Gastrocnemius medialis (tissue), 4 donors: ENCODE measurements at regions not wholly inside any gene's neighbourhood (a gene's known extent, or its start where the extent isn't known, plus 50 kb on each side); places are given as distances from the start of the nearest gene placed in this dataset.

Experiments
- ATAC-seq, 2 donors: fragments of 150-250 bp; one replicate each; pipeline ENCODE4 v1.9.1; 2016
- DNase-seq, 2 donors: peaks; one replicate each; pipeline ENCODE4 v3.0.0-alpha.2; 2019
- H3K27ac ChIP-seq, 4 donors: fragments of 200-600 bp; sonication (generic); 1 replicate in 1 of 4; 2 replicates in 3 of 4; pipeline ENCODE4 v1.5.1; 2016 to 2018; ENCODE audit warnings: mild to moderate bottlenecking in 2 of 4, moderate library complexity in 1 of 4
- H3K27me3 ChIP-seq, 3 donors: fragments of 200-600 bp; sonication (generic) in 2 of 3; 1 replicate in 1 of 3; 2 replicates in 2 of 3; pipeline versions ENCODE4 v1.5.1 to v1.6.0; 2016 to 2019; ENCODE audit warnings: mild to moderate bottlenecking in 1 of 3, moderate library complexity in 1 of 3
- H3K36me3 ChIP-seq, 2 donors: fragments of 200-600 bp; sonication (generic) in 1 of 2; one replicate each; pipeline ENCODE4 v1.5.1; 2017 to 2018
- H3K4me1 ChIP-seq, 2 donors: fragments of 200-600 bp; sonication (generic) in 1 of 2; one replicate each; pipeline ENCODE4 v1.5.1; 2016 to 2017; ENCODE audit warnings: mild to moderate bottlenecking in 2 of 2
- H3K4me3 ChIP-seq, 4 donors: fragments of 200-600 bp; sonication (generic) in 3 of 4; 1 replicate in 1 of 4; 2 replicates in 3 of 4; pipeline ENCODE4 v1.5.1; 2016 to 2019; ENCODE audit warnings: mild to moderate bottlenecking in 2 of 4
- H3K9me3 ChIP-seq, 3 donors: fragments of 200-600 bp; sonication (generic) in 2 of 3; 1 replicate in 1 of 3; 2 replicates in 2 of 3; pipeline ENCODE4 v1.5.1; 2016 to 2019
- CTCF ChIP-seq, 5 experiments: fragments of 450-650 bp in 3 of 5; fragments of 200-600 bp in 2 of 5; sonication (generic) in 2 of 5; IDR thresholded peaks in 4 of 5; conservative IDR thresholded peaks in 1 of 5; 1 replicate in 4 of 5; 2 replicates in 1 of 5; pipeline ENCODE4 v1.5.1; 2016 to 2019; ENCODE audit warnings: antibody characterized with exemption in 5 of 5, mild to moderate bottlenecking in 3 of 5, moderate library complexity in 3 of 5
- POLR2A ChIP-seq, 2 donors: fragments of 450-650 bp; IDR thresholded peaks; one replicate each; pipeline ENCODE4 v1.6.1; 2017; ENCODE audit warnings: antibody characterized with exemption in 2 of 2, mild to moderate bottlenecking in 2 of 2, moderate library complexity in 2 of 2
- in situ Hi-C, 4 donors: fragments of 200-750 bp; cut with MboI; loops; one replicate each; pipeline versions ENCODE4 v1.15.0 to v1.8.0; 2017; ENCODE audit warnings: low sequenced_read_pairs in 4 of 4
- intact Hi-C: fragments of 100-400 bp; cut with DNase I; formaldehyde crosslinking; loops from one replicate; pipeline ENCODE4 v1.15.1; 2023; ENCODE audit warnings: low total_unique reads

GRCh38 chr18:78782951-78783563 is 196.6 kb upstream of the SALL3 start:
- Histone ChIP-seq H3K4me3 (no peak overlapping the region), H3K27me3 (no peaks in the 10 kb centered on the region), H3K27ac (no peak overlapping the region), H3K4me1 (no peaks in the 10 kb centered on the region), H3K9me3 (no peaks in the 10 kb centered on the region), H3K36me3 (no peaks in the 10 kb centered on the region)
- in situ Hi-C loops: no loop called here
- intact Hi-C loops: no loop called here
- ATAC-seq (no peak), DNase-seq (no peak)
- TF ChIP-seq POLR2A (IDR thresholded peaks at IDR 0.05): no peak
- TF ChIP-seq CTCF (IDR thresholded peaks at IDR 0.05 in 4 of 5, conservative IDR thresholded peaks at IDR 0.05 in 1 of 5): no peak

GRCh38 chr18:78783564-78783960 is 196.1 kb upstream of the SALL3 start:
- Histone ChIP-seq H3K9me3 (no peaks in the 10 kb centered on the region), H3K36me3 (no peaks in the 10 kb centered on the region), H3K27me3 (no peaks in the 10 kb centered on the region), H3K27ac (no peak overlapping the region), H3K4me1 (no peaks in the 10 kb centered on the region), H3K4me3 (no peak overlapping the region)
- in situ Hi-C loops: no loop called here
- no peak for TF ChIP-seq POLR2A (IDR thresholded peaks at IDR 0.05)
- no peak for TF ChIP-seq CTCF (IDR thresholded peaks at IDR 0.05 in 4 of 5, conservative IDR thresholded peaks at IDR 0.05 in 1 of 5)
- no peak for ATAC-seq
- no peak for DNase-seq
- intact Hi-C loops: no loop called here

GRCh38 chr18:78784861-78785260 is 194.8 kb upstream of the SALL3 start:
- Histone ChIP-seq H3K27ac (no peak overlapping the region), H3K4me3 (no peak overlapping the region), H3K27me3 (no peaks in the 10 kb centered on the region), H3K9me3 (no peaks in the 10 kb centered on the region), H3K36me3 (no peaks in the 10 kb centered on the region), H3K4me1 (no peaks in the 10 kb centered on the region)
- no peak for DNase-seq
- no peak for TF ChIP-seq POLR2A (IDR thresholded peaks at IDR 0.05)
- TF ChIP-seq CTCF (IDR thresholded peaks at IDR 0.05 in 4 of 5, conservative IDR thresholded peaks at IDR 0.05 in 1 of 5): no peak
- ATAC-seq: no peak
- intact Hi-C loops (no loop called here), in situ Hi-C loops (no loop called here)

GRCh38 chr18:78785706-78786105 is 193.9 kb upstream of the SALL3 start:
- Histone ChIP-seq H3K4me1 (no peaks in the 10 kb centered on the region), H3K4me3 (no peak overlapping the region), H3K36me3 (no peaks in the 10 kb centered on the region), H3K27me3 (no peaks in the 10 kb centered on the region), H3K9me3 (no peaks in the 10 kb centered on the region), H3K27ac (no peak overlapping the region)
- intact Hi-C loops (no loop called here), in situ Hi-C loops (no loop called here)
- no peak for TF ChIP-seq CTCF (IDR thresholded peaks at IDR 0.05 in 4 of 5, conservative IDR thresholded peaks at IDR 0.05 in 1 of 5)
- TF ChIP-seq POLR2A (IDR thresholded peaks at IDR 0.05): no peak
- no peak for ATAC-seq
- DNase-seq: no peak

GRCh38 chr18:78786776-78787175 is 192.8 kb upstream of the SALL3 start:
- in situ Hi-C loops (no loop called here), intact Hi-C loops (no loop called here)
- no peak for ATAC-seq
- H3K36me3 ChIP-seq: no peaks in the 10 kb centered on the region
- H3K4me1 ChIP-seq: no peaks in the 10 kb centered on the region
- no peaks in the 10 kb centered on the region for H3K9me3 ChIP-seq
- no peak for DNase-seq
- H3K27me3 ChIP-seq: no peaks in the 10 kb centered on the region
- no peak for TF ChIP-seq POLR2A (IDR thresholded peaks at IDR 0.05)
- no peak for TF ChIP-seq CTCF (IDR thresholded peaks at IDR 0.05 in 4 of 5, conservative IDR thresholded peaks at IDR 0.05 in 1 of 5)
- no peak overlapping the region for H3K27ac ChIP-seq
- no peak overlapping the region for H3K4me3 ChIP-seq
